Small intestine (tissue), 7 donors: ENCODE measurements at regions not wholly inside any gene's neighbourhood (a gene's known extent, or its start where the extent isn't known, plus 50 kb on each side); places are given as distances from the start of the nearest gene placed in this dataset.

ENCODE experiments used
- DNase-seq, 2 donors: peaks; one replicate each; pipeline versions ENCODE4 v3.0.0 to v3.0.0-alpha.2; 2013
- FAIRE-seq: peaks from 2 replicates; lab custom pipeline; 2012; peaks lifted over from hg19 to GRCh38; lab: Jason Lieb, UNC
- H3K27ac ChIP-seq, 3 donors: one replicate each; pipeline ENCODE4 v1.5.1; 2013; ENCODE audit warnings: low read length in 2 of 3, mild to moderate bottlenecking in 2 of 3, control low read depth in 1 of 3, inconsistent platforms in 1 of 3, low read depth in 1 of 3, moderate library complexity in 1 of 3
- H3K27me3 ChIP-seq, 3 donors: one replicate each; pipeline ENCODE4 v1.6.1; 2013; ENCODE audit warnings: low read length in 3 of 3, inconsistent platforms in 1 of 3; ENCODE audit not compliant: control insufficient read depth in 3 of 3, insufficient read depth in 3 of 3
- H3K36me3 ChIP-seq, 3 donors: one replicate each; pipeline ENCODE4 v1.6.1; 2013; ENCODE audit warnings: low read length in 3 of 3, inconsistent platforms in 1 of 3, low read depth in 1 of 3, mild to moderate bottlenecking in 1 of 3, moderate library complexity in 1 of 3; ENCODE audit not compliant: control insufficient read depth in 3 of 3, insufficient read depth in 2 of 3
- H3K4me1 ChIP-seq, 3 donors: one replicate each; pipeline ENCODE4 v1.6.1; 2013; ENCODE audit warnings: low read length in 2 of 3, inconsistent platforms in 1 of 3, low read depth in 1 of 3, mild to moderate bottlenecking in 1 of 3, moderate library complexity in 1 of 3; ENCODE audit not compliant: control insufficient read depth in 3 of 3, insufficient read depth in 2 of 3
- H3K4me3 ChIP-seq, 3 donors: one replicate each; pipeline ENCODE4 v1.5.1; 2013; ENCODE audit warnings: low read length in 3 of 3, control low read depth in 1 of 3, inconsistent platforms in 1 of 3, low read depth in 1 of 3, mild to moderate bottlenecking in 1 of 3, moderate library complexity in 1 of 3
- H3K9me3 ChIP-seq, 2 donors: one replicate each; pipeline ENCODE4 v1.6.1; 2013; ENCODE audit warnings: low read depth in 1 of 2, low read length in 1 of 2; ENCODE audit not compliant: control insufficient read depth in 2 of 2, insufficient read depth in 1 of 2
- WGBS, 3 donors: extraction: QIAGEN DNeasy Blood & Tissue Kit; methylation state at CpG; one replicate each; pipeline ENCODE4 v1.1.7; 2013; 5-methylcytosine and 5-hydroxymethylcytosine counted together
- donor health status: healthy with polysubstance abuse.
- donor health status: control.
- donor health status: control.
- donor health status: Bipolar disorder and iron deficiency.
- donor health status: healthy.

GRCh38 chr1:29708381-29708780 is 472.1 kb downstream of the PTPRU start:
- Histone ChIP-seq H3K4me1 (no peaks in the 10 kb centered on the region), H3K9me3 (no peaks in the 10 kb centered on the region), H3K4me3 (no peak overlapping the region), H3K27me3 (peaks cover 0 to 10% (median 4%) of the 10 kb centered on the region in 3 donors), H3K27ac (no peak overlapping the region), H3K36me3 (no peaks in the 10 kb centered on the region)
- no peak for FAIRE-seq
- 88 to 100% (median 100%) methylated on average over 1 of the region's 1 CpG for WGBS, 3 donors
- DNase-seq = no peak

DNA sequence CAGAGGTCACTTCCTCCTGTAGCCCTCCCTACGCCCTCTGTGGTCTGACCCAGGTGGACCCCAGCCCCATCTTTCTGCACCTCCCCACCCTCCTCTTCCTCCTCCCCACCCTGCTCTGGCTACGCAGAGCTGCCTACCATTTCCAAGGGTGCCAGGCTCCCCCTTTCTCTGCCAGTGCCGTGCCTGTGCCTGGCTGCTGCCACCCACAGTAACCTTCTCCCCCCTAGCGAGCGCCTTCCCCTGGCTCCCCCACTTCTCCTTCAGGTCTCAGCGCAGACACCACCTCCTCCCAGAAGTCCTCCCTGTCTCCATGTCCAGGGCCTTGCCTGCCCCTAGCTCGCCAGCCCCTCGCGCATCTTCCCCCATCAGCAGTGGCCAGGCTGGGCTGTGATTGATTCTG is 471.5 kb downstream of the PTPRU start:
- H3K27ac ChIP-seq = no peak overlapping the region
- 80 to 86% (median 86%) methylated on average over 9 of the region's 9 CpGs for WGBS, 3 donors
- peaks cover 0 to 10% (median 4%) of the 10 kb centered on the region in 3 donors for H3K27me3 ChIP-seq
- no peak for DNase-seq
- no peak overlapping the region for H3K4me3 ChIP-seq
- H3K4me1 ChIP-seq = no peaks in the 10 kb centered on the region
- no peak for FAIRE-seq
- H3K9me3 ChIP-seq = no peaks in the 10 kb centered on the region
- no peaks in the 10 kb centered on the region for H3K36me3 ChIP-seq

- Histone ChIP-seq H3K9me3 (no peaks in the 10 kb centered on the region), H3K4me3 (no peak overlapping the region), H3K27me3 (peaks cover 0 to 10% (median 4%) of the 10 kb centered on the region in 3 donors), H3K36me3 (no peaks in the 10 kb centered on the region), H3K4me1 (no peaks in the 10 kb centered on the region), H3K27ac (no peak overlapping the region)
- FAIRE-seq (no peak), DNase-seq (peak in 1 of 2 donors; percentile 29)
- WGBS, 3 donors = 2 to 9% (median 4%) methylated on average over 15 to 28 of the region's 28 CpGs
These were observed 470.6 kb downstream of the PTPRU start for GRCh38 chr1:29706936-29707335.

GRCh38 chr1:29704430-29704829 is 468.1 kb downstream of the PTPRU start:
- no peak for FAIRE-seq
- Histone ChIP-seq H3K27ac (no peak overlapping the region), H3K36me3 (no peaks in the 10 kb centered on the region), H3K4me1 (no peaks in the 10 kb centered on the region), H3K4me3 (no peak overlapping the region), H3K9me3 (no peaks in the 10 kb centered on the region), H3K27me3 (peaks cover 0 to 10% (median 4%) of the 10 kb centered on the region in 3 donors)
- WGBS, 3 donors = 49 to 56% (median 52%) methylated on average over 2 of the region's 2 CpGs
- DNase-seq = no peak

DNA sequence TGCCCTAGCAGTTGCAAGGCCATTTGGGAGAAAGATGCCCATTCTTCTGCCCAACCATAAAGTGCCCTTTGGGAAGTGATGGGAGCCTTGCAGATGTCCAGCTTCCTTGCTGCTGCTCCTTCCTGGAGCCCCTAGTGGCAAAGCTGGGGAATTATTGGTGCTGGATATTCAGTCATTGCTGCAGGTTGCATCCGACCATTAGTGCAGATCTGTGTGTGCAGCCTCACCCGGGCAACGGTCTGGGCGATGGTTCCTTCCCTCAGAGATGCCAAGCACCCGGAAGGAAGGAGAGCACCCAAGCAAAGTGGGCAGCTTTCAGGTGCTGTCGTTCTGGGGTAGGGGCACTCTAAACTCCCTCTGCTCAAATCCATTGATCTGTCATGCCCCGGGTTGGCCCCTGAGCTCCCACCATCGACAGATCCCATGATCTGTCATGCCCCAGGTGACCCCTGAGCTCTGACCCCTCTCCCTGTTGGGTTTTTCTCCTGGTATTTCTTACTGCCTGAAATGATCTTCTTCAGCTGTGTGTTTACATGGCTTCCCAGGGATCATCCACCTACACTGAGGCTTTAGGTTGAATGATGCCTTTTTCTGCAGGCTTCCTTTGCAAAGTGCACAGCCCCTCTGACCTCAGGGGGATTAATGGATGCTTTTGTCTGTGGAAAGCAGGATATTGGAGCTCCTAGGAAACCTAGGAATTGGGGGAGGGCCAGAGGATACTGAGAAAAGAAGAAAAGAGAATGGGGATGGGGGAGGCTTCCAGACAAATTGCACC is 467.5 kb downstream of the PTPRU start:
- 12 to 21% (median 12%) methylated on average over 7 to 8 of the region's 8 CpGs for WGBS, 3 donors
- no peak for FAIRE-seq
- peaks cover 0 to 10% (median 4%) of the 10 kb centered on the region in 3 donors for H3K27me3 ChIP-seq

GRCh38 chr1:29700491-29700890 is 464.2 kb downstream of the PTPRU start:
- FAIRE-seq = no peak
- peaks cover 0 to 5% (median 0%) of the 10 kb centered on the region in 3 donors for H3K27me3 ChIP-seq

More for the DNA sequence above, 467.5 kb downstream of the PTPRU start:
- Histone ChIP-seq H3K4me1 (no peaks in the 10 kb centered on the region), H3K4me3 (no peak overlapping the region), H3K36me3 (no peaks in the 10 kb centered on the region), H3K9me3 (no peaks in the 10 kb centered on the region), H3K27ac (no peak overlapping the region)
- DNase-seq = peak; percentile 24 to 42

DNA sequence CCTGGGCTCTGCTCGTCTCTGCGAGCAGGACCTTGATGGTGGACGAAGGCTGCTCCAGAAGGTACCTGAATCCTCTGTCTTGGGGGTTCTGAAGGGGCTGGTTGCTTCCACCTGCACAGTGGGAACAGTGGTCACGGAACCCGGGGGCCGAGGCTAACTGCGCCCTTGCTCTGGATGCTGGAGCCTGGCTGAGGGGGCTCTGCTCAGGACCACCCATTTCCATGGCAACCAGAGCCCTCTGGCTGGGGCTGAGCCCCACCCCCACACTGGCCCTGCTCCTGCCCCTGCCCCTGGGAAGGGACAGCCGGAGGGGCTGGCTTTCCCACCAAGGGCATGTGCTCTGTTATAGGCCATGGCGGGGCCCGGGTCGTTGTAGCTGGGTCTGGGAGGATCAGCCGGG is 462.3 kb downstream of the PTPRU start:
- no peaks in the 10 kb centered on the region for H3K9me3 ChIP-seq
- H3K36me3 ChIP-seq = no peaks in the 10 kb centered on the region
- peaks cover 0 to 4% (median 0%) of the 10 kb centered on the region in 3 donors for H3K27me3 ChIP-seq
- DNase-seq (no peak), FAIRE-seq (no peak)
- no peak overlapping the region for H3K27ac ChIP-seq
- no peak overlapping the region for H3K4me3 ChIP-seq
- WGBS, 3 donors = 81 to 85% (median 82%) methylated on average over 12 of the region's 12 CpGs
- H3K4me1 ChIP-seq = no peaks in the 10 kb centered on the region

More at GRCh38 chr1:29700491-29700890, 464.2 kb downstream of the PTPRU start:
- H3K4me1 ChIP-seq = no peaks in the 10 kb centered on the region
- H3K27ac ChIP-seq = no peak overlapping the region
- no peak for DNase-seq
- H3K36me3 ChIP-seq = no peaks in the 10 kb centered on the region
- no peaks in the 10 kb centered on the region for H3K9me3 ChIP-seq
- H3K4me3 ChIP-seq = no peak overlapping the region
- WGBS, 3 donors = 32 to 48% (median 44%) methylated on average over 1 of the region's 1 CpG

- Histone ChIP-seq H3K4me1 (no peaks in the 10 kb centered on the region), H3K9me3 (no peaks in the 10 kb centered on the region), H3K36me3 (no peaks in the 10 kb centered on the region), H3K4me3 (no peak overlapping the region), H3K27me3 (peaks cover 0 to 4% (median 0%) of the 10 kb centered on the region in 3 donors), H3K27ac (no peak overlapping the region)
- FAIRE-seq (no peak), DNase-seq (peak in 1 of 2 donors; percentile 10)
- WGBS, 3 donors = 38 to 44% (median 39%) methylated on average over 7 of the region's 7 CpGs
These were observed 461.7 kb downstream of the PTPRU start for GRCh38 chr1:29698033-29698432.
